Sigmoid colon (tissue), 3 donors: ENCODE measurements at regions not wholly inside any gene's neighbourhood (a gene's known extent, or its start where the extent isn't known, plus 50 kb on each side); places are given as distances from the start of the nearest gene placed in this dataset.

Source experiments
- CTCF ChIP-seq, 4 experiments: fragments of 450-650 bp in 3 of 4; fragments of 200-600 bp in 1 of 4; IDR thresholded peaks; one replicate each; pipeline ENCODE4 v1.5.1; 2016 to 2019; ENCODE audit warnings: antibody characterized with exemption in 4 of 4, mild to moderate bottlenecking in 3 of 4, moderate library complexity in 2 of 4
- POLR2A ChIP-seq, 2 donors: fragments of 450-650 bp; IDR thresholded peaks; one replicate each; pipeline ENCODE4 v1.6.1; 2016; ENCODE audit warnings: antibody characterized with exemption in 2 of 2, mild to moderate bottlenecking in 2 of 2, moderate library complexity in 2 of 2

GRCh38 chr7:85343484-85343883, 156.6 kb upstream of the SEMA3D start:
- no peak for TF ChIP-seq CTCF (IDR thresholded peaks at IDR 0.05)
- TF ChIP-seq POLR2A (IDR thresholded peaks at IDR 0.05), result no peak
